ENCODE measurements at regions not wholly inside any gene's neighbourhood (a gene's known extent, or its start where the extent isn't known, plus 50 kb on each side); places are given as distances from the start of the nearest gene placed in this dataset.
A peak's percentile ranks its signal among the peaks of the same experiment; 100 is the strongest.

- WGBS, 2 experiments (ENCODE audit: insufficient coverage in 1 of 2, insufficient read length in 1 of 2), result 60 to 88% methylated on average over 1 of the region's 2 CpGs
- no peak for DNase-seq
These were observed 82.2 kb upstream of the OPRM1 start for GRCh38 chr6:153956808-153957207.

GRCh38 chr6:153949616-153950015 is 89.4 kb upstream of the OPRM1 start:
- TF ChIP-seq CTCF (conservative IDR thresholded peaks at IDR 0.05), result no peak
- H3K4me1 ChIP-seq (ENCODE audit: control insufficient read depth, insufficient read depth, low read length), result no peaks in the 10 kb centered on the region
- no peak overlapping the region for H3K4me3 Mint-ChIP-seq
- H3K9me3 ChIP-seq (ENCODE audit: control insufficient read depth, low read length), result no peaks in the 10 kb centered on the region
- H3K36me3 ChIP-seq (ENCODE audit: control insufficient read depth, insufficient read depth, low read length), result no peaks in the 10 kb centered on the region
- no peak for DNase-seq
- H3K4me3 ChIP-seq (ENCODE audit: low read length), result no peak overlapping the region
- H3K36me3 Mint-ChIP-seq (ENCODE audit: low read depth), result no peaks in the 10 kb centered on the region
- peaks cover 5% of the 10 kb centered on the region for H3K4me1 Mint-ChIP-seq
- no peak overlapping the region for H3K27ac Mint-ChIP-seq
- no peak overlapping the region for H3K27ac ChIP-seq (ENCODE audit: low read depth, low read length)
- 61% methylated on average over 3 of the region's 4 CpGs; no CpG with 5 or more reads in 1 of the 2 experiments for WGBS, 2 experiments (ENCODE audit: insufficient coverage in 1 of 2, insufficient read length in 1 of 2)
- H3K27me3 ChIP-seq (ENCODE audit: control insufficient read depth, insufficient read depth, low read length, poor library complexity, severe bottlenecking), result no peaks in the 10 kb centered on the region
- H3K27me3 Mint-ChIP-seq (ENCODE audit: insufficient read depth), result no peaks in the 10 kb centered on the region
- no peaks in the 10 kb centered on the region for H3K9me3 Mint-ChIP-seq
- H3K9ac ChIP-seq (ENCODE audit: extremely low read depth, low read length, poor library complexity, severe bottlenecking), result no peak overlapping the region

More at GRCh38 chr6:153956808-153957207, 82.2 kb upstream of the OPRM1 start:
- H3K36me3 Mint-ChIP-seq (ENCODE audit: low read depth), result no peaks in the 10 kb centered on the region
- Histone ChIP-seq H3K36me3 (ENCODE audit: control insufficient read depth, insufficient read depth, low read length) (no peaks in the 10 kb centered on the region), H3K9me3 (ENCODE audit: control insufficient read depth, low read length) (no peaks in the 10 kb centered on the region), H3K4me1 (ENCODE audit: control insufficient read depth, insufficient read depth, low read length) (no peaks in the 10 kb centered on the region), H3K27me3 (ENCODE audit: control insufficient read depth, insufficient read depth, low read length, poor library complexity, severe bottlenecking) (no peaks in the 10 kb centered on the region), H3K9ac (ENCODE audit: extremely low read depth, low read length, poor library complexity, severe bottlenecking) (no peak overlapping the region), H3K27ac (ENCODE audit: low read depth, low read length) (no peak overlapping the region), H3K4me3 (ENCODE audit: low read length) (no peak overlapping the region)
- H3K27ac Mint-ChIP-seq, result no peak overlapping the region
- no peak overlapping the region for H3K4me3 Mint-ChIP-seq
- peaks cover 13% of the 10 kb centered on the region for H3K4me1 Mint-ChIP-seq
- no peaks in the 10 kb centered on the region for H3K27me3 Mint-ChIP-seq (ENCODE audit: insufficient read depth)
- no peaks in the 10 kb centered on the region for H3K9me3 Mint-ChIP-seq
- TF ChIP-seq CTCF (conservative IDR thresholded peaks at IDR 0.05), result no peak

- Histone ChIP-seq H3K4me1 (ENCODE audit: control insufficient read depth, insufficient read depth, low read length) (no peaks in the 10 kb centered on the region), H3K9me3 (ENCODE audit: control insufficient read depth, low read length) (no peaks in the 10 kb centered on the region), H3K9ac (ENCODE audit: extremely low read depth, low read length, poor library complexity, severe bottlenecking) (no peak overlapping the region), H3K4me3 (ENCODE audit: low read length) (no peak overlapping the region), H3K36me3 (ENCODE audit: control insufficient read depth, insufficient read depth, low read length) (no peaks in the 10 kb centered on the region), H3K27ac (ENCODE audit: low read depth, low read length) (no peak overlapping the region), H3K27me3 (ENCODE audit: control insufficient read depth, insufficient read depth, low read length, poor library complexity, severe bottlenecking) (no peaks in the 10 kb centered on the region)
- H3K4me1 Mint-ChIP-seq, result peaks cover 9% of the 10 kb centered on the region
- peaks cover 3% of the 10 kb centered on the region for H3K9me3 Mint-ChIP-seq
- H3K36me3 Mint-ChIP-seq (ENCODE audit: low read depth), result no peaks in the 10 kb centered on the region
- H3K4me3 Mint-ChIP-seq, result no peak overlapping the region
- whole genome bisulfite sequencing, 2 experiments (ENCODE audit: insufficient coverage in 1 of 2, insufficient read length in 1 of 2), result 15 to 25% methylated on average over 4 to 5 of the region's 5 CpGs
- no peak overlapping the region for H3K27ac Mint-ChIP-seq
- TF ChIP-seq CTCF (conservative IDR thresholded peaks at IDR 0.05), result peak; percentile 98
- DNase-seq, result peak; percentile 71
- H3K27me3 Mint-ChIP-seq (ENCODE audit: insufficient read depth), result no peaks in the 10 kb centered on the region
These were observed 91.1 kb upstream of the OPRM1 start for GRCh38 chr6:153947808-153948447.

Data from endodermal cell (in vitro differentiated cells).